Left renal cortex interstitium (tissue), 4 donors: ENCODE measurements at regions not wholly inside any gene's neighbourhood (a gene's known extent, or its start where the extent isn't known, plus 50 kb on each side); places are given as distances from the start of the nearest gene placed in this dataset.
"Not testable (repeated sequence)": the region's sequence is repeated elsewhere in the genome, so short reads cannot be mapped to it uniquely, and the experiment has no call there.

Source experiments
- DNase-seq, 4 donors: peaks; one replicate each; pipeline ENCODE4 v3.0.0-alpha.2; 2013; ENCODE audit warnings: low read depth in 4 of 4, low spot score in 2 of 4, missing footprints in 1 of 4

GRCh38 chr6:14216946-14217684 lies 99.5 kb downstream of the CD83 start:
- no peak for DNase-seq

GRCh38 chr6:14217728-14218518 lies 100.4 kb downstream of the CD83 start:
- DNase-seq, result no peak

- DNase-seq, result no peak
Observed at GRCh38 chr6:14218519-14218800, 100.9 kb downstream of the CD83 start.

- DNase-seq, result no peak
Observed at GRCh38 chr6:14221564-14222279, 104.2 kb downstream of the CD83 start.

DNA sequence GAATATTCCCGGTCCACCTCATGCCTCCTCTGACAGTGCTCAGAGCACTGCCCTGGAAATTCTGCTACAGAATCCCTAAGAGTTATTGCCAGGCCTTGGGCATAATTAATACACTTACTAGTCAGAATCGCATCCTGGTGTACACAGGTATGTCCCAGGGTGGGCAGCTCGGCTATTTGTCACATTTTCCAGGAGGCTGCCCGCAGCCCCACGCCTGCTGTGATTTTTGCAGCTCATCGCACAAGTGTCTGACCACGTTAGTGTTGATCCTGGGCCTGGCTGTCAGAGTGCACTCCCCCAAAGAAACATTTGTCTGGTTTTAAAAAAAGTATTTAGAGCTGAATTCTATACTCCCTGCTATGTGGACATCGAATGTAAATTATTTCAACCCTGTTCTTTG lies 105.4 kb downstream of the CD83 start:
- no peak for DNase-seq

- no peak for DNase-seq
Observed at GRCh38 chr6:14224359-14225103, 107.0 kb downstream of the CD83 start.

DNA sequence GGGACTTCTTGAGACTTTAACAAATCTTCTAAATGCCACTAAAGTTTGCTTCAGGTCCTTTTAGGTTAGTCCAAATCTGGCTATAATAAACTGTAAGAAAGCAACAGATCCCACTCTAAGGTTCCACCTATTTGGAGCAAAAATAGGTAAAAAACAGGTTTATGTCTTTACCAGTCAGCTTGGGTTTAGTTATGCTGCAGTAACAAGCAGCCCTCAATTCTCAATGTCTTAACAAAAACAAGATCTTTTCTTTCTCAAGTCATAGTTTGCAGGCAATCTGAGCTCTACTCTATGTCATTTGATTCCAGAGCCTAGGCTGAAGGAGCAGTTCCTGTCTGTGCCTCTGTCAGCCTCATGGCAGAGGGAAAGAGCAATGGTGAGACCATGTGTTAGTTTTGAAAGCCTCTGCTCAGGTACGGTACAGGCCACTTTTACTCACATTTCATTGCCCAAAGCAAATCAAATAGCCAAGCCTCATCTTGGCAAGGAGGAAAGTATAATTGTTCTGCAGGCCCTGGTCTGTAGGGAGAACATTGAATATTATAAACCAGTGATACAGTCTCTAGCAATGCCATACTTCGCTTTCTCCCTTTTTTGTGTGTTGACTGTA lies 108.6 kb downstream of the CD83 start:
- no peak for DNase-seq

DNA sequence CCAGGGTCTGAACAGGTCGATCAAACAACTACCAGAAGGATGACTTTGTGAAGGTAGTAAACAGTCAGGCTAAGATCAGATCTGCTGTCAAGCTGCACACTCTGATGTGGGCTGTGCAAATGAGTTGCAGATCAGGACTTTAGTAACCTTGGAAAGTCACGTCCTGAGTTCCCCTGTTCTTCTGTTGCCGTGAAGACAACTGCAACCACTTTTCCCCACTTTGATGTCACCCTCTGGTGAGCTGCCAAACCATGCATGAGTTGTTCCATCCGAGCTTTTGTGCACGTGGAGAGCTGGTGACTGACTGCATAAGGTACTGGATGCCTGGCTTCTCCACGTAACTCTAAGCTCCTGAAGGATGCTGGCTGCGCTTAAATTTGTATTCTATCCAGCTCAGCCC lies 111.0 kb downstream of the CD83 start:
- no peak for DNase-seq

- DNase-seq, result no peak
Observed at GRCh38 chr6:14231071-14231483, 113.5 kb downstream of the CD83 start.

GRCh38 chr6:14231501-14232280 lies 114.1 kb downstream of the CD83 start:
- no peak for DNase-seq

DNA sequence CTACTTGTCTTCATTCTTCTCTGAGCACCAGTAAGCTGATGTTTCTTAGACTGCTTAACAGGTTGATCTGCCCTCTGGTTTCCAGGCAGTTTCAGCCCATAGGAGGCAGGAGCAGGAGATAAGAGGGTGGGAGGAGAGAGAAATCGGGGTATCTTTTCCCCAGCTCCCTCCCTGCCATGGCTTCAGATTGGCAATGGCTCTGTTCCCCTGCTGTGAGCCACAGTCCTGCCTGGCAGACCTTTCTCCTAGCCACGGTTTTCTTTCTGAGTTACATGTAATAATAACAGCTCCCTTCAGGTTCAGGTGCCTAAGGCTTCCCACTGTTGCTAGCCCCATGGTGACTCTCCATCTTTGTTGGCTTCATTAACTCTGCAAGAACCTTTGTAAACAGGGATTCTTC lies 115.3 kb downstream of the CD83 start:
- no peak for DNase-seq

DNA sequence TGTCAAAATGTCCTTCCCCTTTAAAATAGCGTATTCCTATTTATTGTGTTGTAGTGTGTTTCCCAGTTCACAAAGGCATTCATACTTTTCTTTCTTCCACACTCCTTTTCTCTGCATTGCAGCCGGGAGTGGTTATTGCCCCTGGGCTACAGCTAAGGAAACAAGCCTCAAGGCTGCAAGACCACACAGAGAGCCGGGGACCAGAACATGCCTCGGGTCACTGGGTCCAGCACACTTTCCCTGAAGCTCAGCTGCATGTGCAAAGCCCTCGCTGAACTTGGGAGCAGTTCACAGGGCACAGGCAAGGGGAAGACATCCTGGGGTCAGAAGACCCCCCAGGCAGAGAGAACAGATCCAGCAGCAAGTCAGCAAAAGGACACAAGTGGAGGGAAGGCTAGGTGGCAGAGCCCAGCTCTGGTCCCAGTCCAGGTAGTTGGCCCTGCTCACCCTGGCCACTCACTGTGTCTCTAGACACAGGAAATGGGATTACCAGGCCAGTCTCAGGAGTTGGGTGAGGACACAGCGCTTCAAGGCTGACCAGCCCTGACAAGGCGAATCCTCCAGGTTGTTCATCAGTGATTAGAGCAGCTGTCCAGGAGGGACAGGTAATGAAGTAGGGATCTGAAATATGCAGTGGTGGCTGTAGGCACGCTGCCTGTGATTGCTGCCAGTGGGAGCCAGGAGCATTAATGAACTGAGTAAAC lies 118.2 kb downstream of the CD83 start:
- DNase-seq, result no peak

- DNase-seq, result no peak
Observed at GRCh38 chr6:14239097-14239496, 121.5 kb downstream of the CD83 start.

GRCh38 chr6:14240411-14241166 lies 123.0 kb downstream of the CD83 start:
- DNase-seq, result no peak

DNA sequence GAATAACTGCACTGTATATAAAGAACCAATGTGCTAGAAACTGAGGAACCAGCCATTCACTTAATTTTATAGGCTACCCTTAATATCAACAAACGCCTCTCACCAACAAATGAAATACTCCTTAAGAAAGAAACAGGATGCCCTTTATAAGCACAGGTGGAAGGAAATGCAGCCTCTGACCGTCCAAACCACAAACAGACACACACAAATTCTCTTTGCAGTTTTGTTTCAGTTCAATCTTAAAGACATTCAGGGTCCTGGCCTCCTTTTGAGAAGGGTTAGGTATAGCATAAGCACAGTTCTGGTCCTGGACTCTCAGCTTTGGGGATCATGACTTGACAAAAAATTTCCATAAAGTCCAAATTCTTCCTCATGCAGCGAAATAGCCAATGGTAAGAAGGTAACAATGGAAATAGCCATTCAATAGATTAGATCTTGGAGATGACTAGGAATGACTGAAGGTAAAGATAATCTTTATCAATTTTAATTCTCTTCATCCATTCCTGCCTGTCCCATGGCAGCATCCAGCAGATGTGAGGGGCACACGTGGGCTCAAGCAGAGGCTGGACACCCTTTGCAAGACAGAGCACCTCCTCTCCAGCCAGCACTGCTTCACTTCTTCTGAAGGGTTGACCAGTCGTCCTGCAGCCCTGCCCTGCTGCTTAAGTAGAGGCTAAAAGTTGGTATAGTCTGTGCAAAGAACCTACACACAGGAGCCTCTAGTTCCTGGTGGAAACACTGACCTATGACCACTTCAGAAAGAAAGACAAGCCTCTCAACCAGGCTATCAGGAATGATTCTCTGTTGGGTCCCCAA lies 123.9 kb downstream of the CD83 start:
- no peak for DNase-seq

DNA sequence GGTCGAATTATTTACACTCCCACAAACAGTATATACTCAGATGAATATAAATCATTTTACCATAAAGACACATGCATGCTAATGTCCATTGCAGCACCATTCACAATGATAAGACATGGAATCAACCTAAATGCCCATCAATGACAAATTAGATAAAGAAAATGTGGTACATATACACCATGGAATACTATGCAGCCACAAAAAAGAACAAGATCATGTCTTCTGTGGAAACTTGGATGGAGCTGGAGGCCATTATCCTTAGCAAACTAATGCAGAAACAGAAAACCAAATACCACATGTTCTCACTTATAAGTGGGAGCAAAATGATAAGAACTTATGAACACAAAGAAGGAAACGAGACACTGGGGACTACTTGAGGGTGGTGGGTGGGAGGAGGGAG lies 125.3 kb downstream of the CD83 start:
- DNase-seq, result not testable (repeated sequence)

GRCh38 chr6:14243597-14243996 lies 126.0 kb downstream of the CD83 start:
- DNase-seq, result no peak

DNA sequence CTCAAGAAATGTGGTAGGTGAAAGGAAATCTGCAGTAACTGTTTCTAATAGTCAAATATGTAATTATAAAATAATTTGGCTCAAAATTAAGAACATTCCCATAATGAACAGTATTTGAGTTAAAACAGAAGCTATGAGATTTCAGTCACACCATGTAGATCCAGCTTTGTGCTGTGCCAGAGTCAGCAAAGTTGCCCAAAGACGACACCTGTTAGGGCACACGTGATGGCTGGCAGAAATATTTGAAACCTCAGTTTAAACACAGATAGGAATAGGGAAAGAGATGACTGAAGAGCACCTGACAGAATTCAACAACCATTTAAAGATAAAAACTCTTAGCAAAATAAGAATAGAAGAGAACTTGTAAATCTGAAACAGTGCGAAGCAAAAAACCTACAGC lies 129.3 kb downstream of the CD83 start:
- DNase-seq, result no peak
